ENCODE measurements at regions not wholly inside any gene's neighbourhood (a gene's known extent, or its start where the extent isn't known, plus 50 kb on each side); places are given as distances from the start of the nearest gene placed in this dataset.

- no peak for TF ChIP-seq CTCF (IDR thresholded peaks at IDR 0.05 in 2 of 3, conservative IDR thresholded peaks at IDR 0.05 in 1 of 3; ENCODE audit: control insufficient read depth in 2 of 3, extremely low read depth in 1 of 3, insufficient read depth in 1 of 3, low read depth in 3 of 3, low read length in 3 of 3)
- TF ChIP-seq POLR2AphosphoS5 (IDR thresholded peaks at IDR 0.05; ENCODE audit: low read length) = no peak
- no peak for TF ChIP-seq ZBED1 (IDR thresholded peaks at IDR 0.05; ENCODE audit: borderline replicate concordance)
- no peak for TF ChIP-seq EGR1 (IDR thresholded peaks at IDR 0.05; ENCODE audit: borderline replicate concordance in 1 of 2, low read depth in 2 of 2, low read length in 2 of 2)
- no peak for TF ChIP-seq PBX3 (IDR thresholded peaks at IDR 0.05; ENCODE audit: insufficient replicate concordance, low read depth, low read length)
- TF ChIP-seq SIX5 (IDR thresholded peaks at IDR 0.05; ENCODE audit: low read depth, low read length, severe bottlenecking) = no peak
- TF ChIP-seq JUND (IDR thresholded peaks at IDR 0.05; ENCODE audit: low read depth, low read length) = no peak
- no peak for TF ChIP-seq TAF1 (IDR thresholded peaks at IDR 0.05; ENCODE audit: borderline replicate concordance, low read depth, low read length)
- TF ChIP-seq SREBF1 (IDR thresholded peaks at IDR 0.05; ENCODE audit: low read length) = no peak
Measured at GRCh38 chr12:18837505-18837904, 99.6 kb downstream of the CAPZA3 start.

All from GM12878 (cell line).